NCI-H460 (cell line): ENCODE measurements at regions not wholly inside any gene's neighbourhood (a gene's known extent, or its start where the extent isn't known, plus 50 kb on each side); places are given as distances from the start of the nearest gene placed in this dataset.

Experiments used
- DNase-seq: peaks from one replicate; pipeline ENCODE4 v3.0.0-alpha.2; 2016; ENCODE audit warnings: low read depth; ENCODE audit errors: extremely low read depth

DNA sequence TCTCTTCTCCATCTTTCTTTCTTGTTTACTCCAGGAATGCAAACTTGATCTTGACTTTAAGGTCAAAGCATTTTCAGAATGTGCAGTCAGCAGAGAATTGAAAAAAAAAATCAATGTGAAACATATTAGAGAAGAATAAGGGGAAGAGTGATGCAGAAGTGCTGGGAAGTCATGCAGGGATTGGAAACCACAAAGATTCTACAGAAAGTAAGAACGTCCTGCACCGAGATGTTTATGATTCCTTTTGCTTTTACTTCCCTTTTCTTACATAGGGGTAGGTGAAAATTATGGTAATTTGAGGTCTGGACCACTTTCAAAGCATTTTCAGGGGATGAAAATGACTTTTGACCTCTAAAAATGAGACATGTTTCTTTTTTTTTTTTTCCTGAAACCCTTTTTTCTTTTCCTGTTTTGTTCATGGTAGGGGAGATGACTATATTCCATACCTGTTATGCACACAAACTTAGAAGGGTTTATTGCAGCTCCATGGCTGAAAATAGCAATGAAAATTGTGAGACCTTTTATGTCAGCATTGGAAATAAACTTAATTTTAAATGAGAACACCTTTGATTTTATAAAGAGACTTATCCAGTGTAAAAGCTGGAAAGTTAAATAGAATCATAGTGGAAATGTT is 623.5 kb upstream of the TBL1XR1 start:
- no peak for DNase-seq

DNA sequence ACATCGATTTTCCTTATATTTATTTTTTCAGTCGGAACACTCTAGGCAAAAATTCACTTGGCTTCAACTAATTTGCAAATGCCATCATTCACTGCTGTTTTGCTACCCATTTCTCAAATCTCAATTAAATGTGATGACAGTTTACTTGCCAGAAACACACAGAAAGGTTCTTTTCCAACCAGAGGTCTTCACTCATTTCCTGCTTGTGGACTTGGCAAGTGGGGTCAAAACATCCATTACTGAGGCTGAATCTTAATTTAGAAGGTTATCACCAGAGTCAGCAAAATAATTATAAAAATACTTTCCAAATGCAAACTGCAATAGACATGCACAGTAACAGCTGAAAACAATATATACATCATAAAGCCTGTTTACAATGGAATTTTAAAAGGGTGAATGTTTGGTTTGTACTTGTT is 625.4 kb upstream of the TBL1XR1 start:
- no peak for DNase-seq

DNA sequence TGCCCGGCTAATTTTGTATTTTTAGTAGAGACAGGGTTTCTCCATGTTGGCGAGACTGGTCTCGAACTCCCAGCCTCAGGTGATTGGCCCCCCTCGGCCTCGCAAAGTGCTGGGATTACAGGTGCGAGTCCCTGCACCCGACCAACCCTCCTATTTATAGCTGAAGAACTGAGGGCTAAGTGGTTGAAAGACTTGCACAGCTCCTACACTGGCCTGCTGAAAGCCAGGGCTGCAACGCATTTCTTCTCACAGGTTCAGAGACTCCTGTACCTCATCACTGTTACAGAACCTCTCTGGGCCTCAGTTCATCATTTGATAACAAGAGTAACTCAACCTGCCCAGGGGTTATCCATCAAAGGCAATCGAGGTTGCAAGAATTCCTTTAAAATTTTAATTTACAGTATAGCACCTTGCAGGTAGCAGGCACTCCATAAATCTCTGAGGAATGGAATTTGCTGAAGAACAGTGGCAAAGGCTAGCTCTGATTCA is 626.5 kb upstream of the TBL1XR1 start:
- DNase-seq, result no peak

DNA sequence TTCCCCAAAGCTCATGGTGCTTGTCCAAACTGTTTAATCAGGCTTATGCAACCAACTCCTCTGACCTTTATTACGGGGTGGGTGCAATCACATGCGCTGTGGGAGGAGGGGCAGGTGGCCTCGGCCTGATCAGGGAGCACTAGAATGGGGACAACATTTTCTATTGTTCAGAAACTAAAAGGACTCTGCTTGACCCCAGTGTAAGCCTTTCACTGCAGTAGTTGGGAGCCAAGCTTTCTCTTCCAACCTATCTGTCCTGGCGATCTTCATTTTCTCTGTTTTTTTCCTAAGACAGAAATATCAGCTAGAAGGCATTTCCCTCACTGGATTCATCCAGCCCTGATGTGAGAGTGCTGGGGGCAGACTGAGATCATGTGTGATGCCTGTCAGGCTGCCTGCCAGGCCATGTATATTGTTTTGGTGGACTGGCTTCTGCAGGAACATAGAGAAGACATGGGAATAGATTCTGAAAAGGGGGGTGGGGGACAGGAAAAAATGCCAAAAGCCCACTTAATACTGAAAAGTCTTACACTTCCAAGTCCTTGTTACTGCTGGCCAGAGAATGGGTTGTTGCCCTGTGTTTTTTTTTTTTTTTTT is 627.0 kb upstream of the TBL1XR1 start:
- DNase-seq, result peak; percentile 21

DNA sequence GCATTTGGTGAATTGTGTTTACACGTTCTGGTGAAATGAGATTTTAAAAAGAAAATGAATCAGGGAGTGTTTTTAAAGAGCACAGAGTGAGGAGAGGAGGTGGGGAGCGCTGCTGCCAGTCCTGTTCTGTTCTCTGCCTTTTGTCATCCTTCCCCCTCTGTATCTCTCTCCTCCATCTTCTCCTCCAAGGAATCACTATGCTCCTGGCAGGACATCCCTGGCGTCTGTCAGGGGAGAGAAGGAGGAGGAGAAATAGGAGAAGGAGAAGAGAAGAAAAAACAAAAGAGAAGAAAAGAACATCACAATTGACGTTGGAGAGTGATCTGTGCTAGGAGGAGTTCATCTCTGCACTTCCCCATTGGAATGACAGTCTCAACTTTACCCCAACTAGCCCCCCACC is 627.6 kb upstream of the TBL1XR1 start:
- no peak for DNase-seq

DNA sequence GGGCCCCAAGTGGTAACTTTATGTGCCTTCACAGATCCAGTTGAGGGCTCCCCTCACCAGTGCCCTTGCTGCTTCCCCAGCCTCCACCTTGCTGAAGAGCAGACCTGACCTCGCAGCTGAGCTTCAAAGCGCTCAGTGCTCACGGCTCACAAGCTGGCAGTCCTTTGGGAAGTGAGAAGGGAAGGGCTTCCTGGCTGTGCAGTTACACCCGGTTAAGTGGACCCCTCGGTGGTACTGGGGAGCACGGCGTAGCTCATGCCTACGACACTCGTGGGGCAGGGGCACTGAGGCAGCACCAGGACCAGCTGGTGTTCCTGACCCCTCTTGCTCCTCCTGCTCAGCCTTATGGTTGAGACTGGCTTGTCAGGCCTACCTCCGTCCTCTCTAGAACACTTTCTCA is 629.0 kb upstream of the TBL1XR1 start:
- no peak for DNase-seq

DNA sequence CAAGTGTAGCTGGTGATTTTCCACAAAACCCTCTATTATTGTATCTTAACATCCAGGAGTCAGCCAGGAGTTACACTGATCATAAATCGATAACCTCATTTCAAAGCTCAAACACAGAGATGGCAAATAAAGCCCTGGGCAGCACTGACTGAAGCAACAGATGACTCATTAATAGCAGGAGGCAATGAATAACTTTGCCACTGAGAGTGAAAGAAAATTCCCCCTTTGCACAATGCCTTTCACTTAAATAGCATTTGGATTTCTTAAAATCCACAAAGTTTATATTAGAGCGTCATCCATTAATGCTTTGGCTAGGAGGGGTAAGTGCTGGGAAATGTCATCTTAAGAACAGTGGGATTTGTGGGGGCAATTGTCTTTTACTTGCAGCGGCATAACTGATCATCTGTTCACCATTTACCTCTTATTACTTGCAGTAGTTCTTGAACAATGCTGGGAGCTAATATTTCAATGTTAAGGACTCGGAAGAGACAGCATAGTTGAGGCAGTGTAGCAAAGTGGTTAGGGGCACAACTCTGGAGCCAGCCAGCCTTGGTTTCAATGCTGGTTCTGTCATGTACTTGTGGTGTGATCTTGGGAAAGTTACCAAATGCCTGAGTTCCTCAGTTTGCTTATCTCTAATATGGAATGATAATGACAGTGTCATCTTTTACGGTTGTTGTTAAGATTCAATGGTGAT is 630.4 kb upstream of the TBL1XR1 start:
- peak; percentile 13 for DNase-seq

DNA sequence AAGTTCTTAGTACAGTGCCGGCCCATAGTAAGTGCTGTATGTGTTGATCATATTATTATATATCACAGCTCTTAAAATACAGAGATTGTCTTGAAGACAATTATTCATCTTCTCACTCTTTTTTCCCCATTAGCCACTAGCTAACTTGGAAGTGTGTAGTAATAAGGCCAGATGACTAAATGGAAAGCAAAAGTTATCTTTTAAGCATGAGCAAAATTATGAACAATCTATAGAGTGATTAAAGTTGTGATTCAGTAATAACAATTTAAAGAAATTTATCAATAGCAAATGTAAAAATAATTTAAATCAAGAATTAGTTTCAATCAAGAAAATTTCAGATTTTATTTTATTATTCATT is 630.9 kb upstream of the TBL1XR1 start:
- no peak for DNase-seq

DNA sequence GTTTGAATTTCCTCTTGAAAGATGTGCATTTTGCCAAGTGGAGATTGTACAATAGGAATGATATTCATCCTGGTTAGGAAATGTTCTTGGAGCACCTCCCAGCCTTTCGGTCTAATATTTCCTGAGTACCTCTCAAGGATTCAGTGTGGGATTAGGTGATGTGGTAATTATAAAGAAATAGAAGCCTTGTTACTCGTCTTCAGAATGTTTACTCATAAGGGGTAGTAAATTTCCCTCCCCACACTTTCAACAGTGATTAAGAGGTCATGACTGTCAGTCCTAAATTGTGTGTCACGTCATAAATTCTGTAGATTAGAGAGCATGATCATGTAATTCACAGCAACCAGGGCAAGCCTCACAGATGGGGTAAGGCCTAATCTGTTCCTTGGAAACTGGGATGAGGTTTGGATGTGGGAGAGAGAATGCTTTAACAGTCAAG is 633.1 kb upstream of the TBL1XR1 start:
- no peak for DNase-seq

DNA sequence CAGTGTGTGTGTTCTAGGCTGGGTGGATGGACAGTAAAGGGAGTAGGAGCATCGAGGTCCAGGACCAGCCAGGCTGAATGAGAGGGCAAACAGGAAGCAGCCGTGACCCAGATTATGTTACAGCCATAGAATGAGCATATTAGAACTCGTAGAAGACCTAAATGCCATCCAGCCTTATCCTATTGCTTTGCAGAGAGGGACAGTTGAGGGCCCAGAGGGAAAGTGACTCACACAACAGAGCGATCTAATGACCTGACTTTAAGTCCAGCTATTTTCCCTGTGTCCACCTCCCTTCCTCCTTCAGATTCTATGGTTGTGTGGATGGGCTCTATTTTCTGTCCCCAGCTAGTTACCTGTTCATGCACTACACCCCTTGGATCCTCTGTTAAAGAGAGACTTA is 634.1 kb upstream of the TBL1XR1 start:
- DNase-seq, result no peak

DNA sequence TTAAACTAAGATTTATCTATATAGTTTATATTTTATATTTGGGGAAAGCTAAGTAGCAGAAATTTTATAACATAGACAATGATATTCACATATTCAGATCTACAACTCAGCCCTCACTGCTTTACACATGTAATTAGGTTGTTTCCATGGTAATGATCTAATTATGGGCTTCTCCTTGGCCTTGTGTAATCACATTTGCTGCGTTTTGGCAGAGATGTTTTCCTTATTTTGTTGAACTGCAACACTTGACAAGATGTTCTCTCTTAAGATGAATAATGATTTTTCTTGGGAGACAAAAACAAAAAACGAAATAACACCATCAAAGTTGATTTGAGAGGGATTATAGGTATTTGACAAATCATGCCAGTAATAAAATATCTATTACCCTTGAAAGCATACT is 635.6 kb upstream of the TBL1XR1 start:
- no peak for DNase-seq

DNA sequence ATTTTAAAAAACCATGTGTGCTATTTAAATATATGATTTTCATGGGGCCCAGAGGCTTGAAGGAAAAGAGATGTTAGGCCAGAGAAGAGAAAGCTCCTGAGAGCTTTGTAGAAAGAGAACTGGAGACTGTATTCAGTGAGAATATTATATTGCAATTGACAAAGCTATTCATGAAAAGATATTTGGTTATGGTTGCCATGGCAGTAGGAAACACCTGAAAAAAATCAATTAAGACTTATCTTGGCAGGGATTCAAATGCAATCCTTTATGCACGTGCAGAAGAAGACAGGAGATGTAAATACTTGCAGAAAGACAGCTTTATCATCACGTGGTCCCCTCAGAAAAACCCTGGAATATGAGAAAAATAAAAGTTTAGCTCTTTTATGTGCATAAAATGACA is 636.0 kb upstream of the TBL1XR1 start:
- DNase-seq, result no peak

DNA sequence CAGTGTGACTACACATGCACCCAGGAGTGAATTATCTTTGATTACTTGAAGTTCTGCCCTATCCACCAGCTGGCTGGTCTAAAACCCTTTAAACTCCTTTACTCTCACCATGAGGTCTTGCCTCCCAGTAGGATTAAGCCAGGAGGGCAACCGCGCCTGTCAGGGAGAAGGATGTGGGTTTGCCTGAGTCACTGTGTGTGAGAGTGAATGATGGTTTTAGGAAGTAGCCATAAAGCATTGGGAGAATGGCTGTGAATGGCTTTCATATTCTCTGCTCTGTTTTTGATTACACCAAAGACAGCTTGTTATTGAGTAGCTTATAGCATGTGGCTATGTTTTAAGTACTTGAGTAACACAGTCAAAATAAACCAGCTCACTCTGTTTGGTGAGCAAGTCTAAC is 637.7 kb upstream of the TBL1XR1 start:
- no peak for DNase-seq

DNA sequence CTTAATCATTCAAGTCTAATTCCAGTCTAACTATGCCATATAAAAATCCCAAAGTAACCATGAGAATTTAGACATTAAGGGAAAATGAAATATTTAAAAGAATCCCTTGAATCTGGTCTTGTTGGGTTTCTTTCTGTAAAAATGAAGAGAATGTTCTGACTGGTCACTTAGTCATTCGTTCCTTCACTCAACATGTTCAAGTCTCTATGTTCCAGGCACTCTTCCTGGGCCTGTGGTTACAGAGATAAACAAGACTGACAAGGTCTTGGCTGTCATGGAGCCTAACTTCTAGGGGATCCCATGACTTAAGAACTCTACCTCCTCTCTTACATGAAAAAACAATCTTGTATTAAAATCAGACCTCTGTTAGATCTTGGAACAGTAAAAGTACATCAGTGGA is 638.6 kb upstream of the TBL1XR1 start:
- DNase-seq, result no peak

DNA sequence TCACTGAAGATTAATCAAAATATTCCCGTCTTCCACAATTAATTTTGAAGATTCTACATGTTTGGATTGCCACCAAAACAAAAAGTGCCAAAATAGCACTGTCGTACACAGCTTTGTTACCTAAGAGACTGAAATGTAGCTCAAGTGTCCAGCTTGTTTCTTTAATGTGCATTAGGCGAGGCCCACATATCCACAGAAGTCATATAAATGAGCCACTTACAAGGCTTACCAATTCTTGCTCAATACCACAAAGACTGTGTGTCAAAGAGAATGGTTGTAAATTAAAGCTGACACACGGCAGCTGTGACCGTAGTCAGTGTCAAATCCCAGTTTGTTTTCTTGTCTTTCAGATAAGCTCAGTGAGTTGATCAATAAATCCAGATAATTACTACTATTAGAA is 639.4 kb upstream of the TBL1XR1 start:
- no peak for DNase-seq

DNA sequence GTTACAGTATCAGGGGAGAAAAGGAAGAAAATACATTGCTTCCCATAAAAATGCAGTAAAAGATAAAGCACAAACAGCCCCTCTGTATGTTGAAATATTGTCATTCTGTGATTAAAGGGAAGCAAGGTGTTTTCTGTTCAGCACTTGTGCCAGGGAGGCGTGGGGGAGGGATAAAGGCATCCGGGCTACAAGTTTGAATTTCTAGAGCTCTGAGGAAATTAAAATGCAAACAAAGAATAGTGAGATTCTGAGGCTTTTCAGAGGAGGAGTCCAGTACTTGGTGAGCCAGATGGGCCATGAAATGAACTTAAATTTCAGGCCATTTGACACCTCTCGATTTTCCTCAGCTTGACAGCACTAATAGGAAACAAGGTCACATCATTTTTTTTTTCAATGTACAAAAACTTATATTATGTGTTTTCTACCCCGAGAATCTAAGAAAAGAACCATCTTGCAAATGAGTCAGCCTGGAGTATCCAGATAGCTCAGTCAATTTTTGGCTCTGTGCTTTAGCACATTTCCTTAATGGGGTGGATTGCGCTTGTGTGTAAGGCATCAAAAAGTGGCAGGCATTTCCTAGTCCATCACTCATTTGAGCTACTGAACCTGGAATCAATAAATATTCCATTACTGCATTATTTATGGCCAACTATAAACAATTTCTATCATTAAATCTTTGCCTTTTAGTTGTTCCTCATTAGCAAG is 640.8 kb upstream of the TBL1XR1 start:
- no peak for DNase-seq

DNA sequence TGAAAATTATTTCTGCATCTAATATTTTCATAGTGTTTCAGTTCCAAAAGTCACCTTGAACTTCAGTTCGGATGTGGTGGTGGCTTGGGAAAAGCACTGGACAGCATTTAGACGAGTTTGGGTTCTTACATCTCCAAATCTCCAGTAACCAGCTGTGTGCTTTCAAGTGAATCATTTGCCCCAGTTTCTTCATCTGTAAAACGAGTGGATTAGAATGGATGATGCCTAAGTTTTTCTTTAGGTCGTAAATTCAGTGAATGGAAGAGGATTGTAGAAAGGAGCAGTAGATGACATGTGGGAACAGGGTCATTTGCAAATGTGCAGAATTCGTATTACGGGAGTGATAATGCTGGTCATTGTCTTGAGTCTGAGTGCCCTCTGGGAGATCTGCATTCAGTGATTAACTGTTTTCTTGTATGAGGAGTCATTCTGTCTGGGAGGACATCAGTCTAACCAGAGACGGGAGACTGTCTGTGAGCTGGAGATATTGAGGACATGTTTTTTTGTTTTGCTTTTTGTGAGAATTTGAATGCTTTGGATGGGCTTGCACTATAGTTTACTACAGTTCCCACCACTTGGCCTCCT is 641.6 kb upstream of the TBL1XR1 start:
- no peak for DNase-seq

DNA sequence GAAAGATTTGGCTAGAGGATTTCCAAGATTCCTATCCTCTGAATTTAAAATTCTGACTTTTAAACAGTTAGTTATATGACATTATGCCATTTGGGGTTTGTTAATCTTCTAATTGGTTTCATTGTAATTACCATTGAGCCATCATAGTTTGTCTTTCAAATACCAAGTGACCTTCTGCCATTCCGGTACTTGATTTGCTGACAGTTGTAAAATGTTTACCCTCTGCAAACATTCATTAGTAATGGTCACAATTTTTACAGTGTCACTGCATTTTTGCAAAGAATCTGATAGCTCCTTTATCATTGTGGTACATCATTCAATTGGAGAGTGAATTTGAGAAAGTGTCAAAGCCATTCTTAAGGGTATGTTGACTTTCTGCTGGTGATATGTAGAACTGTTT is 645.0 kb upstream of the TBL1XR1 start:
- DNase-seq, result no peak

DNA sequence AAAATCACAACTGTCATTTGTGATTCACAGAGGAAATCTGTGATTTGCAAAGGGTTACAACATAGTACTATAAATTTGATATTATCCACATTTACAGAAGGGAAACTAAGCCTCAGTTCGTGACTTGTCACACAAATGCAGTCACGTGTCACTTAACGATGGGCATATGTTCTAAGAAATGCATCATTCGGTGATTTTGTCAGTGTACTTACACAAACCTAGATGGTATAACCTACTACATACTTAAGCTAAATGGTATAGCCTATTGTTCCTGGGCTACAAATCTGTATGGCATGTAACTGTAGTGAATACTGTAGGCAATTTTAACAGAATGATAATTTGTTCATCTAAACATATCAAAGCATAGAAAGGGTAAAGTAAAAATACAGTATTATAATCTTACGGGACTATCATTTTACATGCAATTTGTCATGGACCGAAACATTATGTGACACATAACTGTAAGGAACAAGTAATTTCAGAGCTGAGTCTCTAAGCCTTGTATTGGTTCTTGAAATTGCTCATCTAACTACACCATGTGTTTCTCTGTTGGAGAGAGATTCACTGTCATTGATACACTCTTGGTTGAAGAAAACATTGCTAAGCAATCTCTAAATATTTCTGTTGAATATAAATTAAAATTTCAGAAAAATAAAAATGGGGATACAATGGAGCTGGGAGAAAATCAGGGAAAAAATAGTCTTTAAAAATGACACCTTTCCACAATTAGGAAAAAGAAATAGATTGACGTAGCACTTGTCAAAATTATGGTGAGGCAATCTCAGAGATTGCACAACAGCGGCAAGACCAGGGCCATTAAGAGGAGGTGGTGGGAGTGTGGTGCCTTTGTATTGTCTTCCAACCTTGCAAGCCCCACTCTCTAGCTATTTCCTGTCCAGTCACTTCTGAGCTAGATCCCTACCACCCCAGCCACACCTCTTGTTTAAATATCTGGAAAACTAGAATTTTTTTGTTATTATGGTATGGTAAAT is 645.8 kb upstream of the TBL1XR1 start:
- no peak for DNase-seq
